Hepatocyte (in vitro differentiated cells): ENCODE measurements at regions not wholly inside any gene's neighbourhood (a gene's known extent, or its start where the extent isn't known, plus 50 kb on each side); places are given as distances from the start of the nearest gene placed in this dataset.

Experiments used
- DNase-seq: peaks from one replicate; pipeline ENCODE4 v3.0.0-alpha.2; 2016; ENCODE audit warnings: low spot score
- H2AFZ ChIP-seq: fragments of 200-600 bp; sonication (generic); 2 replicates; pipeline ENCODE4 v1.6.0; 2016; ENCODE audit warnings: antibody characterized with exemption, mild to moderate bottlenecking
- H3K27ac ChIP-seq: fragments of 200-600 bp; sonication (generic); 2 replicates; pipeline ENCODE4 v1.5.1; 2016; ENCODE audit warnings: mild to moderate bottlenecking
- H3K27me3 ChIP-seq: fragments of 200-600 bp; sonication (generic); 2 replicates; pipeline ENCODE4 v1.6.1; 2016
- H3K36me3 ChIP-seq: fragments of 200-600 bp; sonication (generic); replicated peaks from 2 replicates; pipeline ENCODE4 v1.5.1; 2016; ENCODE audit warnings: low read depth; ENCODE audit not compliant: insufficient read depth
- H3K4me1 ChIP-seq: fragments of 200-600 bp; sonication (generic); 2 replicates; pipeline ENCODE4 v1.5.1; 2016; ENCODE audit warnings: mild to moderate bottlenecking, moderate library complexity; ENCODE audit not compliant: insufficient read depth
- H3K4me2 ChIP-seq: fragments of 200-600 bp; sonication (generic); 2 replicates; pipeline ENCODE4 v1.6.0; 2016
- H3K4me3 ChIP-seq: fragments of 200-600 bp; sonication (generic); 2 replicates; pipeline ENCODE4 v1.5.1; 2016; ENCODE audit warnings: mild to moderate bottlenecking
- H3K79me2 ChIP-seq: fragments of 200-600 bp; sonication (generic); 2 replicates; pipeline ENCODE4 v1.6.0; 2017; ENCODE audit warnings: mild to moderate bottlenecking
- H3K9me2 ChIP-seq: fragments of 200-600 bp; sonication (generic); replicated peaks from 2 replicates; pipeline ENCODE4 v1.6.0; 2017; ENCODE audit warnings: mild to moderate bottlenecking; ENCODE audit not compliant: insufficient read depth
- H3K9me3 ChIP-seq: fragments of 200-600 bp; sonication (generic); 2 replicates; pipeline ENCODE4 v1.5.1; 2016; ENCODE audit warnings: low read depth, mild to moderate bottlenecking
- H4K20me1 ChIP-seq: fragments of 200-600 bp; sonication (generic); 2 replicates; pipeline ENCODE4 v1.6.0; 2016; ENCODE audit warnings: mild to moderate bottlenecking; ENCODE audit not compliant: insufficient read depth, poor library complexity, severe bottlenecking
- CTCF ChIP-seq: fragments of 200-600 bp; sonication (generic); IDR thresholded peaks from 2 replicates; pipeline ENCODE4 v1.5.1; 2016; ENCODE audit warnings: antibody characterized with exemption, mild to moderate bottlenecking; ENCODE audit not compliant: poor library complexity
- EZH2 ChIP-seq: fragments of 200-600 bp; sonication (generic); IDR thresholded peaks from 2 replicates; pipeline ENCODE4 v1.6.1; 2016; ENCODE audit warnings: antibody characterized with exemption, mild to moderate bottlenecking, borderline replicate concordance
- EZH2phosphoT487 ChIP-seq: fragments of 200-600 bp; sonication (generic); IDR thresholded peaks from one replicate; pipeline ENCODE4 v1.6.1; 2018; ENCODE audit warnings: antibody characterized with exemption, mild to moderate bottlenecking, low read depth, moderate library complexity; ENCODE audit not compliant: unreplicated experiment, severe bottlenecking
- WGBS: methylation state at CpG from one replicate; pipeline ENCODE4 v1.1.6; 2016; ENCODE audit warnings: low lambda C conversion rate; ENCODE audit errors: missing lambda C conversion rate; 5-methylcytosine and 5-hydroxymethylcytosine counted together

GRCh38 chr14:71812693-71813092 lies 119.5 kb upstream of the RGS6 start:
- DNase-seq, result no peak
- H2AFZ ChIP-seq, result no peak overlapping the region
- H3K27ac ChIP-seq, result no peak overlapping the region
- no peaks in the 10 kb centered on the region for H3K4me1 ChIP-seq
- TF ChIP-seq EZH2 (no peak), EZH2phosphoT487 (no peak), CTCF (no peak)
- no peaks in the 10 kb centered on the region for H4K20me1 ChIP-seq
- no peaks in the 10 kb centered on the region for H3K9me3 ChIP-seq
- no peak overlapping the region for H3K4me3 ChIP-seq
- H3K27me3 ChIP-seq, result no peaks in the 10 kb centered on the region
- WGBS, result 90% methylated on average over 4 of the region's 4 CpGs
- H3K9me2 ChIP-seq, result no peaks in the 10 kb centered on the region
- H3K4me2 ChIP-seq, result no peak overlapping the region
- no peaks in the 10 kb centered on the region for H3K79me2 ChIP-seq
- H3K36me3 ChIP-seq, result no peaks in the 10 kb centered on the region

GRCh38 chr14:71815110-71815509 lies 117.1 kb upstream of the RGS6 start:
- no peak overlapping the region for H3K4me3 ChIP-seq
- H3K4me1 ChIP-seq, result no peaks in the 10 kb centered on the region
- no peak overlapping the region for H3K4me2 ChIP-seq
- H3K9me2 ChIP-seq, result no peaks in the 10 kb centered on the region
- 57% methylated on average over 4 of the region's 4 CpGs for whole genome bisulfite sequencing
- no peaks in the 10 kb centered on the region for H3K36me3 ChIP-seq
- no peaks in the 10 kb centered on the region for H3K79me2 ChIP-seq
- H3K9me3 ChIP-seq, result no peaks in the 10 kb centered on the region
- no peak overlapping the region for H3K27ac ChIP-seq
- TF ChIP-seq CTCF (no peak), EZH2 (no peak), EZH2phosphoT487 (no peak)
- DNase-seq, result no peak
- no peaks in the 10 kb centered on the region for H3K27me3 ChIP-seq
- H2AFZ ChIP-seq, result no peak overlapping the region
- no peaks in the 10 kb centered on the region for H4K20me1 ChIP-seq

- Histone ChIP-seq H3K9me3 (no peaks in the 10 kb centered on the region), H3K27me3 (no peaks in the 10 kb centered on the region), H3K9me2 (no peaks in the 10 kb centered on the region), H4K20me1 (no peaks in the 10 kb centered on the region), H3K4me2 (no peak overlapping the region), H3K27ac (no peak overlapping the region), H3K79me2 (no peaks in the 10 kb centered on the region), H3K4me1 (no peaks in the 10 kb centered on the region), H2AFZ (no peak overlapping the region), H3K36me3 (no peaks in the 10 kb centered on the region), H3K4me3 (no peak overlapping the region)
- TF ChIP-seq EZH2, result no peak
- TF ChIP-seq CTCF, result no peak
- no peak for TF ChIP-seq EZH2phosphoT487
- WGBS, result 77% methylated on average over 5 of the region's 5 CpGs
- DNase-seq, result no peak
These were observed 107.4 kb upstream of the RGS6 start for GRCh38 chr14:71824816-71825215.

- H3K4me3 ChIP-seq, result no peak overlapping the region
- no peaks in the 10 kb centered on the region for H3K36me3 ChIP-seq
- WGBS, result 85% methylated on average over 3 of the region's 3 CpGs
- no peaks in the 10 kb centered on the region for H3K27me3 ChIP-seq
- no peaks in the 10 kb centered on the region for H3K4me1 ChIP-seq
- no peak overlapping the region for H3K27ac ChIP-seq
- DNase-seq, result no peak
- H3K79me2 ChIP-seq, result no peaks in the 10 kb centered on the region
- TF ChIP-seq EZH2phosphoT487 (no peak), CTCF (no peak), EZH2 (no peak)
- H3K9me2 ChIP-seq, result no peaks in the 10 kb centered on the region
- H3K4me2 ChIP-seq, result no peak overlapping the region
- no peak overlapping the region for H2AFZ ChIP-seq
- H3K9me3 ChIP-seq, result no peaks in the 10 kb centered on the region
- H4K20me1 ChIP-seq, result no peaks in the 10 kb centered on the region
These were observed 98.8 kb upstream of the RGS6 start for GRCh38 chr14:71833476-71833875.
